Right lobe of liver (tissue), 6 donors: ENCODE measurements at regions not wholly inside any gene's neighbourhood (a gene's known extent, or its start where the extent isn't known, plus 50 kb on each side); places are given as distances from the start of the nearest gene placed in this dataset.
A peak's percentile ranks its signal among the peaks of the same experiment; 100 is the strongest.
"Not testable (repeated sequence)": the region's sequence is repeated elsewhere in the genome, so short reads cannot be mapped to it uniquely, and the experiment has no call there.

Source experiments
- ATAC-seq, 4 donors: fragments of 200-7000 bp; cut with Tn5 transposase; one replicate each; pipeline ENCODE4 v1.9.1; 2020; ENCODE audit warnings: mild to moderate bottlenecking in 4 of 4, moderate library complexity in 4 of 4
- DNase-seq, 3 donors: peaks; one replicate each; pipeline ENCODE4 v3.0.0-alpha.2; 2020
- H3K27ac ChIP-seq, 3 donors: fragments of 200-600 bp; one replicate each; pipeline ENCODE4 v1.8.0; 2022
- H3K27me3 ChIP-seq, 2 donors: fragments of 200-600 bp; one replicate each; pipeline ENCODE4 v1.8.0; 2022
- H3K36me3 ChIP-seq, 4 donors: fragments of 200-600 bp; sonication (generic) in 1 of 4; one replicate each; pipeline versions ENCODE4 v1.5.1 to v1.8.0; 2017 to 2022; ENCODE audit warnings: control low read depth in 1 of 4
- H3K4me1 ChIP-seq, 4 donors: fragments of 200-600 bp; sonication (generic) in 1 of 4; one replicate each; pipeline versions ENCODE4 v1.5.1 to v1.8.0; 2017 to 2022; ENCODE audit warnings: control low read depth in 1 of 4
- H3K4me3 ChIP-seq, 3 donors: fragments of 200-600 bp; one replicate each; pipeline ENCODE4 v1.8.0; 2022
- H3K9me3 ChIP-seq, 4 donors: fragments of 200-600 bp; sonication (generic) in 1 of 4; one replicate each; pipeline versions ENCODE4 v1.5.1 to v1.8.0; 2017 to 2022; ENCODE audit warnings: control low read depth in 1 of 4
- CTCF ChIP-seq, 4 donors: fragments of 200-600 bp in 3 of 4; fragments of 450-650 bp in 1 of 4; IDR thresholded peaks; one replicate each; pipeline versions ENCODE4 v1.5.1 to v1.8.0; 2016 to 2022; ENCODE audit warnings: antibody characterized with exemption in 4 of 4, mild to moderate bottlenecking in 2 of 4
- POLR2A ChIP-seq: fragments of 450-650 bp; IDR thresholded peaks from one replicate; pipeline ENCODE4 v1.6.1; 2017; ENCODE audit warnings: antibody characterized with exemption, mild to moderate bottlenecking
- WGBS: methylation state at CpG from one replicate; pipeline ENCODE4 v1.1.6; 2018; ENCODE audit warnings: low coverage, low lambda C conversion rate; ENCODE audit not compliant: insufficient coverage; ENCODE audit errors: missing lambda C conversion rate; 5-methylcytosine and 5-hydroxymethylcytosine counted together
- intact Hi-C, 2 donors: fragments of 100-400 bp; cut with DNase I; formaldehyde crosslinking; loops; one replicate each; pipeline versions ENCODE4 v1.11.2 to v1.14.1; 2022
- donor health status: DM: no; HTN: yes; CAD: no.
- donor health status: DM: no; HTN: no; CAD: no.
- donor health status: DM: no; HTN: no; CAD: no.
- donor health status: DM: no; HTN: yes; CAD: no.
- donor health status: DM: no; HTN: yes; CAD: no.

GRCh38 chr21:31418377-31419001 lies 74.4 kb upstream of the TIAM1 start:
- no peak for TF ChIP-seq CTCF (IDR thresholded peaks at IDR 0.05)
- TF ChIP-seq POLR2A = no peak
- WGBS = 85% methylated on average over 8 of the region's 9 CpGs
- no peak overlapping the region for H3K4me3 ChIP-seq
- no peak for ATAC-seq
- H3K4me1 ChIP-seq = peaks cover 0 to 12% (median 0%) of the 10 kb centered on the region in 4 donors
- no peaks in the 10 kb centered on the region for H3K9me3 ChIP-seq
- intact Hi-C loops = no loop called here
- H3K27me3 ChIP-seq = no peaks in the 10 kb centered on the region
- no peak for DNase-seq
- H3K27ac ChIP-seq = no peak overlapping the region
- no peaks in the 10 kb centered on the region for H3K36me3 ChIP-seq

DNA sequence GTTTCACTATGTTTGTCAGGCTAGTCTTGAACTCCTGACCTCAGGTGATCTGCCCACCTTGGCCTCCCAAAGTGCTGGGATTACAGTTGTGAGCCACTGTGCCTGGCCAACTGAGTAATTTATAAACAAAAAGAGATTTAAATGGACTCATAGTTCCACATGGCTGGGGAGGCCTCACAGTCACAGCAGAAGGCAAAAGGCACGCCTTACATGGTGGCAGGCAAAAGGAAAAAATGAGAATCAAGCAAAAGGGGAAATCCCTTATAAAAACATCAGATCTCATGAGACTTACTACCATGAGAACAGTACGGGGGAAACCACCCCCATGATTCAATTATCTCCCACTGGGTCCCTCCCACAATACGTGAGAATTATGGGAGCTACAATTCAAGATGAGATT lies 73.2 kb upstream of the TIAM1 start:
- ATAC-seq, intact Hi-C loops, H3K4me3 ChIP-seq, H3K9me3 ChIP-seq, H3K36me3 ChIP-seq, H3K27ac ChIP-seq, H3K27me3 ChIP-seq, DNase-seq: not testable (repeated sequence)
- peaks cover 0 to 12% (median 0%) of the 10 kb centered on the region in 4 donors for H3K4me1 ChIP-seq
- 96% methylated on average over 3 of the region's 3 CpGs for WGBS

- Histone ChIP-seq H3K4me1 (peaks cover 0 to 12% (median 0%) of the 10 kb centered on the region in 4 donors), H3K36me3 (no peaks in the 10 kb centered on the region), H3K9me3 (no peaks in the 10 kb centered on the region), H3K27ac (no peak overlapping the region), H3K4me3 (no peak overlapping the region), H3K27me3 (no peaks in the 10 kb centered on the region)
- DNase-seq = no peak
- no peak for TF ChIP-seq CTCF (IDR thresholded peaks at IDR 0.05)
- TF ChIP-seq POLR2A = no peak
- intact Hi-C loops = no loop called here
- ATAC-seq = peak; percentile 55 to 91 (median 86)
- WGBS = 54% methylated on average over 2 of the region's 2 CpGs
These were observed 72.4 kb upstream of the TIAM1 start for GRCh38 chr21:31416465-31416864.

DNA sequence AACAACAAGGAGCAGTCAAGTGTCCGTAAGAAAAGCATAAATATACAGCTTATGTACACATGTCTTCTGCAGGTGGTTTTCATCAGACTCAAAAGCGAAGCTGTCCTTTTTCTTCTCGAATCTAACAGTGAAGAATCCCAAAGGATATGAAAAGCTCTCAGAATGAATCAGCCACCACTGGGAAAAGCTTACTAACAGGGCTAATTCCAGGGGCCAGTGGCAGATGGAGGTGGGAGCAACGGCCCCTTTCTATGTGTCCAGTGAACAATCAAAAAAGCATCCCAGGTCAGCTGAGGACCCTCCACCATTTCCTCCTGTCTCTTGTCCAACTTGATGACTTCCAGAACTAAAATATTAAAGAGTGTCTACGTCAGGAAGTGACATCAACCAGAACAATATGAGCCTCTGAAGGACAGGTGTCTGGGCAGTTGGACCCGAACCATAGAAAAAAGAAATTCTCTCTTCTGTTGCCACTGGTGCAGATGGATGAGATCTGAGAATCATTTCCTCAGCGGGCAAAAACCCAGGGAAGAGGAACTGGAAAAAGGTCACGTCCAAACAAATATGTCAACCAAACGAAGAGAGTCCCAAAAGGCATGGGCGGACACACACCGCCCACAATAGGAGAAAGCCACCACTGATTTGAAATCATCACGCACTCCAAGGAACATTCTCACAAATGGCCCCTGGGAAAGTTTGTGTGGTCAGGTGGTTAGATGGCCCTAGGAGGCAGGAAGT lies 70.4 kb upstream of the TIAM1 start:
- no peak overlapping the region for H3K4me3 ChIP-seq
- no peaks in the 10 kb centered on the region for H3K27me3 ChIP-seq
- H3K27ac ChIP-seq = no peak overlapping the region
- no peak for ATAC-seq
- no peak for DNase-seq
- H3K9me3 ChIP-seq = no peaks in the 10 kb centered on the region
- intact Hi-C loops = no loop called here
- peaks cover 0 to 12% (median 0%) of the 10 kb centered on the region in 4 donors for H3K4me1 ChIP-seq
- 92% methylated on average over 12 of the region's 12 CpGs for WGBS
- no peaks in the 10 kb centered on the region for H3K36me3 ChIP-seq
- TF ChIP-seq POLR2A (no peak), CTCF (IDR thresholded peaks at IDR 0.05) (no peak)

DNA sequence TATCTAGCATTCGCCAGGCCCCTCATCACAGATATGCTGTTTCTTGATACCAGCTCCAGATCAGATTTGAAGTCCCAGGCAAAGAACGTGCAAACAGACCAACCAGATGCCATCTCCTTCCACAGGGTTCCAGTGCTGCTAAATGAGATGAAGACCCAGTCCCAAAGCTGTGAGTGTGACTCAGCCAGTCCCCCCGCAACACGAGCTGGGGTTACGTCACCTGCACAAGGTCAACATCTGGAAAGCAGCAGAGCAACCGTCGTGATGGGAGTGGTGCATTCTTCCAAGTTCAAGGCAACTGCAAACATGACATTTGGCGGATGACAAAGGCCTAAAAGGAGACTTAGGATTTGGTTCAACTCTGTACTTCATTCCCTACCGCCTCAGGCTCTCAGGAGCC lies 69.6 kb upstream of the TIAM1 start:
- no peaks in the 10 kb centered on the region for H3K36me3 ChIP-seq
- TF ChIP-seq POLR2A (no peak), CTCF (IDR thresholded peaks at IDR 0.05) (no peak)
- H3K4me1 ChIP-seq = peaks cover 0 to 12% (median 0%) of the 10 kb centered on the region in 4 donors
- no peak for ATAC-seq
- 93% methylated on average over 4 of the region's 9 CpGs for WGBS
- no peak for DNase-seq
- H3K27ac ChIP-seq = no peak overlapping the region
- intact Hi-C loops = no loop called here
- H3K4me3 ChIP-seq = no peak overlapping the region
- H3K9me3 ChIP-seq = no peaks in the 10 kb centered on the region
- H3K27me3 ChIP-seq = no peaks in the 10 kb centered on the region
